Activated naive CD4-positive, alpha-beta T cell treated with anti-CD3 and anti-CD28 coated beads, Interleukin-2, amount 50 U/mL, for 72 hours (primary cell): ENCODE measurements at regions not wholly inside any gene's neighbourhood (a gene's known extent, or its start where the extent isn't known, plus 50 kb on each side); places are given as distances from the start of the nearest gene placed in this dataset.
A peak's percentile ranks its signal among the peaks of the same experiment; 100 is the strongest.

ENCODE experiments used
- ATAC-seq, 2 donors: fragments of 150-1000 bp; cut with Tn5 transposase; 2 replicates each; pipeline ENCODE4 v1.10.0; 2021; ENCODE audit warnings: mild to moderate bottlenecking in 2 of 2, moderate library complexity in 2 of 2
- DNase-seq, 2 donors: peaks; one replicate each; pipeline ENCODE4 v3.0.0; 2021 to 2022; ENCODE audit warnings: low spot score in 2 of 2
- H3K27ac Mint-ChIP-seq, 2 donors: one replicate each; pipeline ENCODE4 v1.8.0; 2022; ENCODE audit warnings: mild to moderate bottlenecking in 2 of 2, mixed read lengths in 2 of 2
- H3K36me3 Mint-ChIP-seq, 2 donors: one replicate each; pipeline ENCODE4 v1.8.0; 2022; ENCODE audit warnings: mixed read lengths in 2 of 2
- H3K9me3 Mint-ChIP-seq, 2 donors: one replicate each; pipeline ENCODE4 v1.8.0; 2022; ENCODE audit warnings: mixed read lengths in 2 of 2

- peaks cover 0 to 5% of the 10 kb centered on the region in 2 donors for H3K9me3 Mint-ChIP-seq
- H3K27ac Mint-ChIP-seq: no peak overlapping the region
- no peak for ATAC-seq
- no peak for DNase-seq
- no peaks in the 10 kb centered on the region for H3K36me3 Mint-ChIP-seq
Measured at GRCh38 chr15:38040615-38041014, 106.2 kb downstream of the TMCO5A start.

- no peak for ATAC-seq
- H3K27ac Mint-ChIP-seq: no peak overlapping the region
- peaks cover 0 to 1% of the 10 kb centered on the region in 2 donors for H3K9me3 Mint-ChIP-seq
- H3K36me3 Mint-ChIP-seq: no peaks in the 10 kb centered on the region
- DNase-seq: no peak
Measured at GRCh38 chr15:38041576-38041975, 107.1 kb downstream of the TMCO5A start.

GRCh38 chr15:38042211-38042610, 107.8 kb downstream of the TMCO5A start:
- no peaks in the 10 kb centered on the region for H3K9me3 Mint-ChIP-seq
- ATAC-seq: no peak
- H3K27ac Mint-ChIP-seq: no peak overlapping the region
- DNase-seq: no peak
- H3K36me3 Mint-ChIP-seq: no peaks in the 10 kb centered on the region

GRCh38 chr15:38042707-38043445, 108.4 kb downstream of the TMCO5A start:
- no peaks in the 10 kb centered on the region for H3K9me3 Mint-ChIP-seq
- no peaks in the 10 kb centered on the region for H3K36me3 Mint-ChIP-seq
- H3K27ac Mint-ChIP-seq: no peak overlapping the region
- DNase-seq (no peak), ATAC-seq (no peak)

- Mint-ChIP-seq H3K36me3 (no peaks in the 10 kb centered on the region), H3K27ac (no peak overlapping the region), H3K9me3 (no peaks in the 10 kb centered on the region)
- DNase-seq (no peak), ATAC-seq (no peak)
Measured at GRCh38 chr15:38046257-38047051, 112.0 kb downstream of the TMCO5A start.

GRCh38 chr15:38048001-38048455, 113.6 kb downstream of the TMCO5A start:
- peak in 1 of 2 donors; percentile 35 for ATAC-seq
- H3K36me3 Mint-ChIP-seq: no peaks in the 10 kb centered on the region

GRCh38 chr15:38049891-38050290, 115.5 kb downstream of the TMCO5A start:
- ATAC-seq (no peak), DNase-seq (no peak)
- H3K9me3 Mint-ChIP-seq: no peaks in the 10 kb centered on the region
- H3K36me3 Mint-ChIP-seq: no peaks in the 10 kb centered on the region
- no peak overlapping the region for H3K27ac Mint-ChIP-seq

More at GRCh38 chr15:38048001-38048455, 113.6 kb downstream of the TMCO5A start:
- DNase-seq: no peak
- no peak overlapping the region for H3K27ac Mint-ChIP-seq
- no peaks in the 10 kb centered on the region for H3K9me3 Mint-ChIP-seq

- DNase-seq: no peak
- Mint-ChIP-seq H3K36me3 (no peaks in the 10 kb centered on the region), H3K27ac (no peak overlapping the region), H3K9me3 (no peaks in the 10 kb centered on the region)
- ATAC-seq: no peak
Measured at GRCh38 chr15:38050529-38051448, 116.3 kb downstream of the TMCO5A start.

GRCh38 chr15:38053205-38053604, 118.8 kb downstream of the TMCO5A start:
- H3K9me3 Mint-ChIP-seq: peaks cover 3 to 4% of the 10 kb centered on the region in 2 donors
- no peak for ATAC-seq
- H3K27ac Mint-ChIP-seq: no peak overlapping the region
- no peak for DNase-seq
- no peaks in the 10 kb centered on the region for H3K36me3 Mint-ChIP-seq

- Mint-ChIP-seq H3K9me3 (peaks cover 3 to 4% of the 10 kb centered on the region in 2 donors), H3K27ac (no peak overlapping the region), H3K36me3 (no peaks in the 10 kb centered on the region)
- ATAC-seq: no peak
- DNase-seq: no peak
Measured at GRCh38 chr15:38053776-38054175, 119.3 kb downstream of the TMCO5A start.

GRCh38 chr15:38054488-38054887, 120.0 kb downstream of the TMCO5A start:
- Mint-ChIP-seq H3K9me3 (peaks cover 3 to 4% of the 10 kb centered on the region in 2 donors), H3K36me3 (no peaks in the 10 kb centered on the region), H3K27ac (no peak overlapping the region)
- no peak for ATAC-seq
- no peak for DNase-seq

GRCh38 chr15:38058596-38059075, 124.2 kb downstream of the TMCO5A start:
- H3K36me3 Mint-ChIP-seq: no peaks in the 10 kb centered on the region
- H3K9me3 Mint-ChIP-seq: peaks cover 3 to 4% of the 10 kb centered on the region in 2 donors
- DNase-seq: no peak
- H3K27ac Mint-ChIP-seq: no peak overlapping the region
- ATAC-seq: peak in 1 of 2 donors; percentile 39

GRCh38 chr15:38059665-38060064, 125.2 kb downstream of the TMCO5A start:
- ATAC-seq (no peak), DNase-seq (no peak)
- no peaks in the 10 kb centered on the region for H3K36me3 Mint-ChIP-seq
- H3K9me3 Mint-ChIP-seq: peaks cover 3 to 4% of the 10 kb centered on the region in 2 donors
- no peak overlapping the region for H3K27ac Mint-ChIP-seq

GRCh38 chr15:38061856-38062649, 127.6 kb downstream of the TMCO5A start:
- Mint-ChIP-seq H3K27ac (no peak overlapping the region), H3K9me3 (no peaks in the 10 kb centered on the region), H3K36me3 (no peaks in the 10 kb centered on the region)
- ATAC-seq (no peak), DNase-seq (no peak)

GRCh38 chr15:38062696-38063095, 128.3 kb downstream of the TMCO5A start:
- H3K36me3 Mint-ChIP-seq: no peaks in the 10 kb centered on the region
- H3K27ac Mint-ChIP-seq: no peak overlapping the region
- DNase-seq (no peak), ATAC-seq (no peak)
- H3K9me3 Mint-ChIP-seq: no peaks in the 10 kb centered on the region
